K562 (cell line): ENCODE measurements at regions not wholly inside any gene's neighbourhood (a gene's known extent, or its start where the extent isn't known, plus 50 kb on each side); places are given as distances from the start of the nearest gene placed in this dataset.

Experiments used
- ATAC-seq: fragments of 200-7000 bp; cut with Tn5 transposase; 3 replicates; pipeline ENCODE4 v1.9.1; 2020; ENCODE audit warnings: moderate library complexity
- BruUV-seq: library from RNA; stranded (reverse); fragments of 400-500 nt; replicated peaks from 2 replicates; lab custom pipeline; 2021; lab: Mats Ljungman, UMichigan
- CTCF ChIA-PET: fragments of 300-600 bp; formaldehyde crosslinking; extraction: SDS; loops from one replicate; lab custom pipeline; 2021; ENCODE audit warnings: low intra/inter-chr PET ratio; lab: Yijun Ruan, JAX
- POLR2A ChIA-PET: fragments of 300-600, 350-650 bp; sonication (Branson Sonifier 250); formaldehyde crosslinking; extraction: SDS; loops from one replicate; lab custom pipeline; 2021; ENCODE audit warnings: antibody characterized with exemption, inconsistent platforms; lab: Yijun Ruan, JAX
- DNase-seq, 4 experiments: peaks; one replicate each; pipeline versions ENCODE4 v3.0.0 to v3.0.0-alpha.2; 2011 to 2018; ENCODE audit warnings: low spot score in 3 of 4, mixed read lengths in 3 of 4; ENCODE audit errors: extremely low read depth in 1 of 4
- FAIRE-seq: peaks from 2 replicates; lab custom pipeline; 2011; peaks lifted over from hg19 to GRCh38; lab: Jason Lieb, UNC
- H2AFZ ChIP-seq: 2 replicates; pipeline ENCODE4 v1.6.0; 2011; ENCODE audit warnings: low read depth, low read length, control low read depth, inconsistent platforms
- H3K27ac ChIP-seq: fragments of 200-600 bp; 3 replicates; pipeline ENCODE4 v1.8.0; 2011; ENCODE audit warnings: low read depth, mild to moderate bottlenecking, control low read depth, inconsistent platforms, low read length, moderate library complexity, mixed read lengths; ENCODE audit errors: extremely low read depth
- H3K27me3 ChIP-seq, 2 experiments: fragments of 300-600 bp in 1 of 2; 2 replicates in 1 of 2; 3 replicates in 1 of 2; pipeline versions ENCODE4 v1.6.0 to v1.8.0; 2011; ENCODE audit warnings: inconsistent platforms in 2 of 2, low read length in 2 of 2, mild to moderate bottlenecking in 1 of 2, mixed read lengths in 1 of 2, moderate library complexity in 1 of 2; ENCODE audit not compliant: control insufficient read depth in 2 of 2, insufficient read depth in 2 of 2
- H3K36me3 ChIP-seq: fragments of 300-600 bp; 3 replicates; pipeline ENCODE4 v1.8.0; 2011; ENCODE audit warnings: mild to moderate bottlenecking, low read length, inconsistent platforms; ENCODE audit not compliant: control insufficient read depth, insufficient read depth
- H3K4me1 ChIP-seq, 2 experiments: fragments of 200-600 bp in 1 of 2; replicated peaks in 1 of 2; 2 replicates in 1 of 2; 3 replicates in 1 of 2; pipeline versions ENCODE4 v1.5.1 to v1.8.0; 2011; ENCODE audit warnings: inconsistent platforms in 2 of 2, low read length in 2 of 2, mild to moderate bottlenecking in 1 of 2, mixed read lengths in 1 of 2, moderate library complexity in 1 of 2; ENCODE audit not compliant: control insufficient read depth in 2 of 2, insufficient read depth in 2 of 2
- H3K4me2 ChIP-seq: 2 replicates; pipeline ENCODE4 v1.6.1; 2011; ENCODE audit warnings: low read length, control low read depth, inconsistent platforms, mixed read lengths; ENCODE audit not compliant: insufficient read depth
- H3K4me3 ChIP-seq: fragments of 200-600 bp; sonication (generic), shearing (Covaris generic); 2 replicates; pipeline ENCODE4 v1.5.1; 2016; ENCODE audit warnings: control low read depth, inconsistent platforms
- H3K79me2 ChIP-seq: fragments of 200-600 bp; 3 replicates; pipeline ENCODE4 v1.8.0; 2011; ENCODE audit warnings: low read length, inconsistent platforms; ENCODE audit not compliant: control insufficient read depth, insufficient read depth
- H3K9ac ChIP-seq, 2 experiments: 2 replicates each; pipeline versions ENCODE4 v1.6.0 to v1.6.1; 2011; ENCODE audit warnings: low read depth in 2 of 2, low read length in 2 of 2, control low read depth in 1 of 2, inconsistent platforms in 1 of 2, mild to moderate bottlenecking in 1 of 2, mixed read lengths in 1 of 2; ENCODE audit not compliant: insufficient read depth in 1 of 2
- H3K9me1 ChIP-seq: one replicate; pipeline ENCODE4 v1.6.0; 2011; ENCODE audit warnings: inconsistent platforms, mild to moderate bottlenecking, low read length, moderate library complexity; ENCODE audit not compliant: control insufficient read depth, insufficient read depth
- H3K9me3 ChIP-seq: replicated peaks from 2 replicates; pipeline ENCODE4 v1.5.1; 2011; ENCODE audit warnings: low read depth, low read length, inconsistent platforms; ENCODE audit not compliant: control insufficient read depth, insufficient read depth
- H4K20me1 ChIP-seq: replicated peaks from 2 replicates; pipeline ENCODE4 v1.6.1; 2011; ENCODE audit warnings: low read length, inconsistent platforms, mixed read lengths; ENCODE audit not compliant: control insufficient read depth, insufficient read depth
- DMBX1 ChIP-seq: fragments of 250-450 bp; sonication (Bioruptor Pico); IDR thresholded peaks from 2 replicates; pipeline ENCODE4 v1.8.0; 2022; ENCODE audit warnings: inconsistent platforms, mild to moderate bottlenecking, moderate library complexity, borderline replicate concordance
- ETV6 ChIP-seq, 3 experiments: fragments of 150-350 bp in 1 of 3; sonication (generic) in 1 of 3; formaldehyde crosslinking in 1 of 3; IDR thresholded peaks; 2 replicates each; pipeline versions ENCODE4 v1.6.1 to v1.8.0; 2014 to 2022; ENCODE audit warnings: borderline replicate concordance in 2 of 3, low read depth in 2 of 3, antibody characterized with exemption in 1 of 3, low read length in 1 of 3, mild to moderate bottlenecking in 1 of 3, missing genetic modification reagents in 1 of 3
- EZH2 ChIP-seq: IDR thresholded peaks from 2 replicates; pipeline ENCODE4 v1.6.1; 2012; ENCODE audit warnings: low read depth, mild to moderate bottlenecking, inconsistent platforms, low read length, borderline replicate concordance
- HDAC6 ChIP-seq: IDR thresholded peaks from 2 replicates; pipeline ENCODE4 v1.6.1; 2012; ENCODE audit warnings: low read depth, mild to moderate bottlenecking, control low read depth, inconsistent platforms, low read length, moderate library complexity
- MNT ChIP-seq, 2 experiments: fragments of 450-650 bp; conservative IDR thresholded peaks; 2 replicates each; pipeline ENCODE4 v1.6.1; 2017; ENCODE audit warnings: mild to moderate bottlenecking in 2 of 2, moderate library complexity in 2 of 2
- VEZF1 ChIP-seq: fragments of 200-800 bp; sonication (Bioruptor generic); IDR thresholded peaks from 2 replicates; pipeline ENCODE4 v1.6.1; 2017; ENCODE audit warnings: missing genetic modification characterization, missing compliant biosample characterization
- ZNF165 ChIP-seq: fragments of 250-450 bp; sonication (Bioruptor Pico); IDR thresholded peaks from 2 replicates; pipeline ENCODE4 v1.4.0; 2020; ENCODE audit warnings: borderline replicate concordance
- WGBS: fragments of 100-300 bp; shearing (Covaris generic); methylation state at CpG from one replicate; pipeline ENCODE4 v1.1.6; 2016; ENCODE audit warnings: low coverage, mixed read lengths; ENCODE audit not compliant: insufficient coverage; ENCODE audit errors: missing lambda C conversion rate; 5-methylcytosine and 5-hydroxymethylcytosine counted together
- in situ Hi-C: fragments of 300-500 bp; cut with MboI; formaldehyde crosslinking; loops from 4 replicates; pipeline ENCODE4 v1.15.0; 2018; ENCODE audit warnings: inconsistent platforms, mixed read lengths
- intact Hi-C: fragments of 100-400 bp; cut with micrococcal nuclease; formaldehyde crosslinking; loops from 2 replicates; pipeline ENCODE4 v1.14.2; 2022

- H3K9ac ChIP-seq, result no peak overlapping the region
- TF ChIP-seq ETV6 (IDR thresholded peaks at IDR 0.05; ENCODE audit: borderline replicate concordance in 1 of 2, low read depth in 2 of 2, low read length in 1 of 2), result no peak
- no peak for TF ChIP-seq ETV6 (CRISPR knock-in tag; IDR thresholded peaks at IDR 0.05; ENCODE audit: borderline replicate concordance)
- no peak for TF ChIP-seq MNT (conservative IDR thresholded peaks at IDR 0.05)
- no peak for TF ChIP-seq EZH2
- no peak for TF ChIP-seq ZNF165
- TF ChIP-seq HDAC6, result no peak
- no peak for TF ChIP-seq DMBX1 (CRISPR knock-in tag)
- TF ChIP-seq VEZF1 (CRISPR knock-in tag), result no peak
- no peak overlapping the region for H3K4me2 ChIP-seq
- no peaks in the 10 kb centered on the region for H3K79me2 ChIP-seq
- DNase-seq (no peak), ATAC-seq (no peak), FAIRE-seq (no peak)
- 11% methylated on average over 1 of the region's 1 CpG for WGBS
- H2AFZ ChIP-seq, result no peak overlapping the region
- ChIA-PET CTCF (no interaction called here), POLR2A (interaction anchor here (1.0 kb wide), 1 partner anchor 11 kb away, joined by 3 read pairs; no protein-coding TSS in a partner anchor)
- in situ Hi-C loops, result no loop called here
- H3K9me3 ChIP-seq, result no peaks in the 10 kb centered on the region; the same call in 1 of the 2 replicates
- no peaks in the 10 kb centered on the region for H3K4me1 ChIP-seq
- no TSS peak for BruUV-seq
- intact Hi-C loops, result no loop called here
- no peaks in the 10 kb centered on the region for H3K36me3 ChIP-seq
- no peaks in the 10 kb centered on the region for H3K9me1 ChIP-seq
- no peaks in the 10 kb centered on the region for H3K27me3 ChIP-seq
- no peak overlapping the region for H3K4me3 ChIP-seq
- no peak overlapping the region for H3K27ac ChIP-seq
- H4K20me1 ChIP-seq, result no peaks in the 10 kb centered on the region
Observed at GRCh38 chr15:95624100-95624499, 706.4 kb upstream of the NR2F2 start.
